ENCODE measurements at regions not wholly inside any gene's neighbourhood (a gene's known extent, or its start where the extent isn't known, plus 50 kb on each side); places are given as distances from the start of the nearest gene placed in this dataset.

DNA sequence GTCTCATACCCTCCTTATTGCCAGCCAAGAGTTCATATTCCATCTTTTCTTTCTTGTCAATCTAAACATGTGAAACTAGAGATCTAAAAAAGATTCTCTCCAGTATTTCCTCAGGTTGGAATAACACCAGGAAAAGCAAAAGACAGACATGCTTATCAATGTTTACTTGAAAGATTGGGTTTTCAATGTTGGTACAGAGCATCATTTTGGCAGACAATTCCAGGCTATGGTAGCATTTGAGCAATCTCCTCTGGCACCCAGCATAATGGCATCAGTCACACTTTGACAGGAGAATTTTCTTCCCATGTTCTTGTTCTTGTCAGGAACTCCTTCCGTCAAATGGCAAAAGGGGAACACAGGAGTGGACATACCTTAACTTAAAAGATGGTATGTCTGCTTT, 61.0 kb upstream of the RARB start:
- no peaks in the 10 kb centered on the region for H3K79me1 ChIP-seq (ENCODE audit: low read depth in 1 of 2, low read length in 2 of 2)
- H2BK20ac ChIP-seq (ENCODE audit: low read depth, low read length), result no peak overlapping the region
- no peak overlapping the region for H2AK9ac ChIP-seq (replicated peaks; ENCODE audit: low read depth, low read length, poor library complexity)
- no peak overlapping the region for H3K14ac ChIP-seq (replicated peaks; ENCODE audit: low read depth, low read length)
- H4K20me1 ChIP-seq (ENCODE audit: insufficient read depth, low read length), result no peaks in the 10 kb centered on the region
- no peak overlapping the region for H2BK5ac ChIP-seq (ENCODE audit: low read depth, low read length, poor library complexity, severe bottlenecking)
- intact Hi-C loops (cut with micrococcal nuclease) (no loop called here), in situ Hi-C loops (cut with MboI; ENCODE audit: low sequenced_read_pairs) (no loop called here), dilution Hi-C loops (cut with HindIII; ENCODE audit: low sequenced_read_pairs, unreplicated experiment) (no loop called here)
- no peak overlapping the region for H4K5ac ChIP-seq (ENCODE audit: low read depth, low read length)
- H2AFZ ChIP-seq (replicated peaks; ENCODE audit: low read length, poor library complexity), result no peak overlapping the region
- no peaks in the 10 kb centered on the region for H3K36me3 ChIP-seq (ENCODE audit: control insufficient read depth, insufficient read depth, low read length)
- no peak overlapping the region for H3K56ac ChIP-seq (ENCODE audit: extremely low read depth, insufficient read depth, low read length)
- no peak overlapping the region for H3K18ac ChIP-seq (ENCODE audit: low read depth, low read length)
- H3K4me2 ChIP-seq (ENCODE audit: low read depth, low read length), result no peak overlapping the region
- H3K27me3 ChIP-seq (ENCODE audit: control insufficient read depth, insufficient read depth, low read length), result no peaks in the 10 kb centered on the region
- H3K9ac ChIP-seq (ENCODE audit: low read depth, low read length), result no peak overlapping the region
- H3K23ac ChIP-seq (ENCODE audit: low read depth, low read length), result no peak overlapping the region
- H4K8ac ChIP-seq (ENCODE audit: low read depth in 2 of 2, low read length in 2 of 2), result no peak overlapping the region
- no peak overlapping the region for H2BK15ac ChIP-seq (ENCODE audit: low read depth, low read length)
- no peak overlapping the region for H3K27ac ChIP-seq (ENCODE audit: insufficient read depth, low read length)
- WGBS, 2 experiments (ENCODE audit: extremely low coverage in 2 of 2, insufficient read length in 1 of 2), result no CpG with 5 or more reads among the region's 1 CpG
- TF ChIP-seq FOS (IDR thresholded peaks at IDR 0.05; ENCODE audit: low read depth, low read length), result no peak
- TF ChIP-seq, protein P1, sequence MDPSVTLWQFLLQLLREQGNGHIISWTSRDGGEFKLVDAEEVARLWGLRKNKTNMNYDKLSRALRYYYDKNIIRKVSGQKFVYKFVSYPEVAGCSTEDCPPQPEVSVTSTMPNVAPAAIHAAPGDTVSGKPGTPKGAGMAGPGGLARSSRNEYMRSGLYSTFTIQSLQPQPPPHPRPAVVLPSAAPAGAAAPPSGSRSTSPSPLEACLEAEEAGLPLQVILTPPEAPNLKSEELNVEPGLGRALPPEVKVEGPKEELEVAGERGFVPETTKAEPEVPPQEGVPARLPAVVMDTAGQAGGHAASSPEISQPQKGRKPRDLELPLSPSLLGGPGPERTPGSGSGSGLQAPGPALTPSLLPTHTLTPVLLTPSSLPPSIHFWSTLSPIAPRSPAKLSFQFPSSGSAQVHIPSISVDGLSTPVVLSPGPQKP (IDR thresholded peaks at IDR 0.05; ENCODE audit: borderline replicate concordance, low read depth, low read length), result no peak
- no peak for TF ChIP-seq MAFK (IDR thresholded peaks at IDR 0.05; ENCODE audit: low read depth, low read length)
- no peak for TF ChIP-seq CHD1 (IDR thresholded peaks at IDR 0.05; ENCODE audit: low read depth, low read length)
- TF ChIP-seq, protein P2, sequence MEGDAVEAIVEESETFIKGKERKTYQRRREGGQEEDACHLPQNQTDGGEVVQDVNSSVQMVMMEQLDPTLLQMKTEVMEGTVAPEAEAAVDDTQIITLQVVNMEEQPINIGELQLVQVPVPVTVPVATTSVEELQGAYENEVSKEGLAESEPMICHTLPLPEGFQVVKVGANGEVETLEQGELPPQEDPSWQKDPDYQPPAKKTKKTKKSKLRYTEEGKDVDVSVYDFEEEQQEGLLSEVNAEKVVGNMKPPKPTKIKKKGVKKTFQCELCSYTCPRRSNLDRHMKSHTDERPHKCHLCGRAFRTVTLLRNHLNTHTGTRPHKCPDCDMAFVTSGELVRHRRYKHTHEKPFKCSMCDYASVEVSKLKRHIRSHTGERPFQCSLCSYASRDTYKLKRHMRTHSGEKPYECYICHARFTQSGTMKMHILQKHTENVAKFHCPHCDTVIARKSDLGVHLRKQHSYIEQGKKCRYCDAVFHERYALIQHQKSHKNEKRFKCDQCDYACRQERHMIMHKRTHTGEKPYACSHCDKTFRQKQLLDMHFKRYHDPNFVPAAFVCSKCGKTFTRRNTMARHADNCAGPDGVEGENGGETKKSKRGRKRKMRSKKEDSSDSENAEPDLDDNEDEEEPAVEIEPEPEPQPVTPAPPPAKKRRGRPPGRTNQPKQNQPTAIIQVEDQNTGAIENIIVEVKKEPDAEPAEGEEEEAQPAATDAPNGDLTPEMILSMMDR (conservative IDR thresholded peaks at IDR 0.05; ENCODE audit: low read depth, low read length), result no peak
- no peak for TF ChIP-seq POLR2A (IDR thresholded peaks at IDR 0.05; ENCODE audit: low read depth, low read length)
- no peak for TF ChIP-seq BHLHE40 (IDR thresholded peaks at IDR 0.05; ENCODE audit: low read depth, low read length)
- TF ChIP-seq CEBPB (IDR thresholded peaks at IDR 0.05; ENCODE audit: low read depth, low read length), result no peak
- no peak for TF ChIP-seq SMC3 (IDR thresholded peaks at IDR 0.05; ENCODE audit: low read depth, low read length)
- TF ChIP-seq RAD21 (IDR thresholded peaks at IDR 0.05; ENCODE audit: low read length), result no peak
- no peak for TF ChIP-seq NFE2L2 (IDR thresholded peaks at IDR 0.05; ENCODE audit: low read depth, low read length)
- TF ChIP-seq MXI1 (IDR thresholded peaks at IDR 0.05; ENCODE audit: borderline replicate concordance, low read depth, low read length), result no peak
- TF ChIP-seq RFX5 (IDR thresholded peaks at IDR 0.05; ENCODE audit: low read depth, low read length), result no peak
- TF ChIP-seq, protein P3, sequence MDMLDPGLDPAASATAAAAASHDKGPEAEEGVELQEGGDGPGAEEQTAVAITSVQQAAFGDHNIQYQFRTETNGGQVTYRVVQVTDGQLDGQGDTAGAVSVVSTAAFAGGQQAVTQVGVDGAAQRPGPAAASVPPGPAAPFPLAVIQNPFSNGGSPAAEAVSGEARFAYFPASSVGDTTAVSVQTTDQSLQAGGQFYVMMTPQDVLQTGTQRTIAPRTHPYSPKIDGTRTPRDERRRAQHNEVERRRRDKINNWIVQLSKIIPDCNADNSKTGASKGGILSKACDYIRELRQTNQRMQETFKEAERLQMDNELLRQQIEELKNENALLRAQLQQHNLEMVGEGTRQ (IDR thresholded peaks at IDR 0.05; ENCODE audit: low read depth, low read length), result no peak
- no peak for TF ChIP-seq RCOR1 (IDR thresholded peaks at IDR 0.05; ENCODE audit: insufficient replicate concordance, low read length)
- TF ChIP-seq MAZ (IDR thresholded peaks at IDR 0.05; ENCODE audit: borderline replicate concordance, low read depth, low read length), result no peak
- no TSS peak for BruUV-seq (replicated peaks)
- no peak overlapping the region for H4K91ac ChIP-seq (ENCODE audit: insufficient read depth, low read depth, low read length)
- H3K4me1 ChIP-seq (ENCODE audit: control insufficient read depth, insufficient read depth, low read length), result no peaks in the 10 kb centered on the region
- H2AK5ac ChIP-seq (ENCODE audit: low read depth, low read length), result no peak overlapping the region
- CTCF ChIA-PET, result no interaction called here
- POLR2A ChIA-PET (ENCODE audit: unreplicated experiment), result no interaction called here
- H2BK120ac ChIP-seq (ENCODE audit: low read depth, low read length), result no peak overlapping the region
- H3K9me1 ChIP-seq (ENCODE audit: insufficient read depth, low read length), result no peaks in the 10 kb centered on the region
- H3K4ac ChIP-seq (ENCODE audit: low read depth, low read length), result no peak overlapping the region
- H3K4me3 ChIP-seq (ENCODE audit: insufficient read depth, low read depth, low read length), result no peak overlapping the region
- no peak for DNase-seq
- ATAC-seq (ENCODE audit: low read depth), result no peak
- H3K9me3 ChIP-seq (ENCODE audit: control insufficient read depth, insufficient read depth, low read length), result peaks cover 2% of the 10 kb centered on the region; the same call in 1 of the 2 replicates
